NCI-H2171 (cell line): ENCODE measurements at regions not wholly inside any gene's neighbourhood (a gene's known extent, or its start where the extent isn't known, plus 50 kb on each side); places are given as distances from the start of the nearest gene placed in this dataset.
"Not testable (repeated sequence)": the region's sequence is repeated elsewhere in the genome, so short reads cannot be mapped to it uniquely, and the experiment has no call there.

ENCODE experiments used
- DNase-seq: peaks from one replicate; lab custom pipeline; 2025; lab: John Stamatoyannopoulos, UW

- DNase-seq = no peak
Observed at GRCh38 chr6:27854421-27854820, 57.8 kb downstream of the OR2B2 start.

GRCh38 chr6:27851440-27851839 lies 60.8 kb downstream of the OR2B2 start:
- DNase-seq = no peak

GRCh38 chr6:27849001-27849400 lies 63.2 kb downstream of the OR2B2 start:
- not testable (repeated sequence) for DNase-seq

GRCh38 chr6:27847706-27848105 lies 64.5 kb downstream of the OR2B2 start:
- no peak for DNase-seq

GRCh38 chr6:27840572-27840971 lies 71.6 kb downstream of the OR2B2 start:
- DNase-seq = no peak

- no peak for DNase-seq
Observed at GRCh38 chr6:27839626-27840475, 72.3 kb downstream of the OR2B2 start.

GRCh38 chr6:27838945-27839625 lies 73.1 kb downstream of the OR2B2 start:
- no peak for DNase-seq

GRCh38 chr6:27838058-27838944 lies 73.9 kb downstream of the OR2B2 start:
- peak; percentile 95 for DNase-seq

- no peak for DNase-seq
Observed at GRCh38 chr6:27837625-27838057, 74.6 kb downstream of the OR2B2 start.

- peak; percentile 61 for DNase-seq
Observed at GRCh38 chr6:27836783-27837624, 75.2 kb downstream of the OR2B2 start.

GRCh38 chr6:27836141-27836782 lies 75.9 kb downstream of the OR2B2 start:
- no peak for DNase-seq

GRCh38 chr6:27834879-27835549 lies 77.2 kb downstream of the OR2B2 start:
- no peak for DNase-seq

- DNase-seq = no peak
Observed at GRCh38 chr6:27834384-27834783, 77.8 kb downstream of the OR2B2 start.

- DNase-seq = peak; percentile 53
Observed at GRCh38 chr6:27831434-27832081, 80.6 kb downstream of the OR2B2 start.

GRCh38 chr6:27830600-27831433 lies 81.4 kb downstream of the OR2B2 start:
- not testable (repeated sequence) for DNase-seq

GRCh38 chr6:27830212-27830599 lies 82.0 kb downstream of the OR2B2 start:
- no peak for DNase-seq

- DNase-seq = no peak
Observed at GRCh38 chr6:27829453-27830211, 82.6 kb downstream of the OR2B2 start.

- DNase-seq = not testable (repeated sequence)
Observed at GRCh38 chr6:27827477-27827876, 84.7 kb downstream of the OR2B2 start.
